ENCODE measurements at regions not wholly inside any gene's neighbourhood (a gene's known extent, or its start where the extent isn't known, plus 50 kb on each side); places are given as distances from the start of the nearest gene placed in this dataset.

DNA sequence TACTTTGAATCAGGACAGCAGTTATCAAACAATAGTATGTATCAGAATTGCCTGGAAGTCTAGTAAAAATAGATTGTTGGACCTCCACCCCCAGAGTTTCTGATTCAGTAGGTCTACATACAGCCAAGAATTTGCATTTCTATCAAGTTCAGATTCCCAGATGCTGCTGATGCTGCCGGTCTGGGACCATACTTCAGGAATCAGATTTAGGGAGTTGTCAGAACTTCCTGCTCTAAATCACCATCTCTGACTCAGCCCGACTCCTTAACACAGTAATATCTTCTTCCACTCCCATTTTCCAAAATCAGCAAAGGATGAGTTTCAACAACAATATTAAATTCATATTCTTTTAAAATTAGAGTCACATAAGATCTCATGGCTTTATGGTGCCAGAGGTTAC, 227.2 kb upstream of the TMEM161B start:
- peaks cover 10% of the 10 kb centered on the region for H3K27me3 ChIP-seq (ENCODE audit: insufficient read depth, low read length)
- H3K9me3 ChIP-seq (ENCODE audit: low read depth, low read length), result no peaks in the 10 kb centered on the region
- no peaks in the 10 kb centered on the region for H3K4me1 ChIP-seq (ENCODE audit: insufficient read depth, low read length)
- H3K4me3 ChIP-seq (ENCODE audit: low read length), result no peak overlapping the region

DNA sequence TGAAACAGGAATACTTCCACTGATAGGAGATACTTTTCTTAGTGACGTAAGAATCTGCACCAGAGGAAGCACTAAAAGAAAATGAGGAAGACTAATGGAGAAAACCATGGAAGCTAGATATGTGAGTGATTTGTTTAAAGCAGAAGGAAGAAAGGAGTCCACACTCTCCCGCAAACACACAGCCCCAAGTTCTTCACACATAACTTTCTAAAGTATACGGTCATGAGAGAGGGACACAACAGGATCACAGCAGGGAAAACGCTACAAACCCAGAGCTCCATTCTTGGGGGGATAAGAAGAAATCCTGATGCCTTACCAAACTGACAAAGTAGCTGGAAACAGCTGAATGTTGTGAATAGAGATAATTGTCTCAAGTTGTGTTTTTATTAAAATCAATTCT, 222.2 kb upstream of the TMEM161B start:
- Histone ChIP-seq H3K4me1 (ENCODE audit: insufficient read depth, low read length) (no peaks in the 10 kb centered on the region), H3K27me3 (ENCODE audit: insufficient read depth, low read length) (peaks cover 16% of the 10 kb centered on the region), H3K4me3 (ENCODE audit: low read length) (no peak overlapping the region), H3K9me3 (ENCODE audit: low read depth, low read length) (no peaks in the 10 kb centered on the region)

DNA sequence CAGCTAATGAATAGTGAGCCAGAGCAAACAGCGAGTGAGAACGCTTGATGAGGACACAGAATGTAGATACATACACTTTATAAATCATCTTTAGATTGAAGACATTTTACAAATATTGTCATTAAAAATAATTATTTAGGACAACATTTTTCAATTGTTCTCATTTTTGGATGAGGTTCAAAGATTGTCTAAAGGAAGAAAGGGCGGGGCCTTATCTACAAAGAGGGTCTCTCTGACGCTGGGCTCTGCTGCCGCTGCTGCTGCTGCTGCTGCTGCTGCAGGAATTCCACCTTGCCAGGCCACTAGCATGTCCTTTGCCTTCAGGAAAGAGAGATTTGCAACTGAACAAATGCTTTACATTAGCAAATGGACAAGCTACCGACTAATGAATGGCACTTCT, 220.7 kb upstream of the TMEM161B start:
- H3K9me3 ChIP-seq (ENCODE audit: low read depth, low read length), result no peaks in the 10 kb centered on the region
- peaks cover 16% of the 10 kb centered on the region for H3K27me3 ChIP-seq (ENCODE audit: insufficient read depth, low read length)
- H3K4me1 ChIP-seq (ENCODE audit: insufficient read depth, low read length), result no peaks in the 10 kb centered on the region
- H3K4me3 ChIP-seq (ENCODE audit: low read length), result no peak overlapping the region

DNA sequence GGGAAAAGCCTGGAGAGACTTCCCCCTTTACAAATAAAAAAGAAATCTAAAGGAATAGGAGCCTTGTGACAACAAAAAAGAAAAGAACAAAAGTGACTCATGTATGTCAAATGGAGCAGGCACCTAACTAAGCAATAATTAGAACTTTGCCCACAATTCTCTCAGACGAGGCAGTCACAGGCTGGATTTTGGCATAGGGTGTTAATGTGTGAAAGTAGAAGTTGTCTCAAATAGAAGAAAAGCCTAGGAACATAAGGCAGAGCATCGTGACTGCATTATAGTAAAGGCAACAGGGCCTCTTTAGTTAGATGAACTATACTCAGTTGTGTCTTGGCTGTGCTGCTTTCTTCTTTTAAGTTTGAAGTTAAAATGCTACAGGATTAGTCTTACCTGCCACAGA, 219.9 kb upstream of the TMEM161B start:
- Histone ChIP-seq H3K4me1 (ENCODE audit: insufficient read depth, low read length) (no peaks in the 10 kb centered on the region), H3K9me3 (ENCODE audit: low read depth, low read length) (no peaks in the 10 kb centered on the region), H3K4me3 (ENCODE audit: low read length) (no peak overlapping the region)

DNA sequence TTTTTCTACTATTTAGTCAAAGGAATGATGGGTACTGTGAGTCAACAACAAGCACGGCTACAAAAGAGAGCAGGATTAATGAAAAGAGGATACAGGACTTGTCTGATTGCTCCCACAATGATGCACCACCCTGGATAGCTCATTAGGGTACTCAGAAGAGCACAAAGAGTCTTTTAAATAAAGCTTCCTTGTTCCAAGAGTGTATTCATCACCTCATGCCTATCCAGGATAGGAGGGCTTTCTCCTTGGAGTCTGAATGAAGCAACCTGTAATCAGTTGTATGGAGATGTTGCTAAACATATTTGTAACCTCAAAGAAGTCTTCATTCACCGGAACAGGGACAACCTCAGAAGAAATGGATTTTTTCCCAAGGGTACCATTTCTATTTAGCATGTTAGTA, 219.5 kb upstream of the TMEM161B start:
- Histone ChIP-seq H3K9me3 (ENCODE audit: low read depth, low read length) (no peaks in the 10 kb centered on the region), H3K27me3 (ENCODE audit: insufficient read depth, low read length) (peaks cover 16% of the 10 kb centered on the region), H3K4me3 (ENCODE audit: low read length) (no peak overlapping the region), H3K4me1 (ENCODE audit: insufficient read depth, low read length) (no peaks in the 10 kb centered on the region)

More for the DNA sequence above, 219.9 kb upstream of the TMEM161B start:
- H3K27me3 ChIP-seq (ENCODE audit: insufficient read depth, low read length), result peaks cover 16% of the 10 kb centered on the region

DNA sequence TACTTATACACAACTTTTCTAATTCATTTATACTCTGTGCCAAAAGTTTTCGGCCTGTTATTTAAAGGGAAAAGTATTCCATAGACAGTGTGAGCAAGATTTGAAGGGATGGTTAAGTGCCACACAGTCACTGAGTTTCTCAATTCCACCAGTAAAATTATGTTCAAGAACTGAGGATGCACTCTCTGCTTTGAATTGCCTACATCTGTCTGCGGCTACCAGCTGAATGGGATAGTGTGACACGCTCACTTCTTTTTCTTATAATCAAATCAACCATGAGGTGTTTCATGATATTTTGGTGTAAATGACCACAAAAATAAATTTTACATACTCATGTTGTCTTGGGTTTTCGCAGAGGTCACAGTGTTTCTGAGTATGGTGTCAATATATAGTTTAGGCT, 218.4 kb upstream of the TMEM161B start:
- Histone ChIP-seq H3K9me3 (ENCODE audit: low read depth, low read length) (no peaks in the 10 kb centered on the region), H3K27me3 (ENCODE audit: insufficient read depth, low read length) (peaks cover 14% of the 10 kb centered on the region), H3K4me3 (ENCODE audit: low read length) (no peak overlapping the region), H3K4me1 (ENCODE audit: insufficient read depth, low read length) (no peaks in the 10 kb centered on the region)

DNA sequence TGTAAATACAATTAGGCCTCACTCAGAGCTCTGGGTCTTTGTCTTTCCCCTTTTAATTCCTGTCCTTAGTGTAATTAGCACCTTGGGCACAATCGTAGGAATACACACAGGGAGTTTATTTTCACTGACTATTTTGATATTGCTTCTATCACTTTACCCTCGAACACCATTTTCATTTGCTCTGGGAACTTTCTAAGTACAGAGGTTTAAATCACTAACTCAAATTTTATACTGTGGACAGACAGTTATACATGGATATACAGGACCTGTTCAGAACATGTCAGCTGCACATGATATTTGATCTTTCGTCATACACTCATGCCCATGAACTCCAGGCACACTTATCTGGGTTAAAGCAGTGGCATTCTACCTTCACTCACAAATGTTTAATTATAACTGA, 217.8 kb upstream of the TMEM161B start:
- peaks cover 12% of the 10 kb centered on the region for H3K27me3 ChIP-seq (ENCODE audit: insufficient read depth, low read length)
- no peaks in the 10 kb centered on the region for H3K4me1 ChIP-seq (ENCODE audit: insufficient read depth, low read length)
- no peaks in the 10 kb centered on the region for H3K9me3 ChIP-seq (ENCODE audit: low read depth, low read length)
- no peak overlapping the region for H3K4me3 ChIP-seq (ENCODE audit: low read length)

DNA sequence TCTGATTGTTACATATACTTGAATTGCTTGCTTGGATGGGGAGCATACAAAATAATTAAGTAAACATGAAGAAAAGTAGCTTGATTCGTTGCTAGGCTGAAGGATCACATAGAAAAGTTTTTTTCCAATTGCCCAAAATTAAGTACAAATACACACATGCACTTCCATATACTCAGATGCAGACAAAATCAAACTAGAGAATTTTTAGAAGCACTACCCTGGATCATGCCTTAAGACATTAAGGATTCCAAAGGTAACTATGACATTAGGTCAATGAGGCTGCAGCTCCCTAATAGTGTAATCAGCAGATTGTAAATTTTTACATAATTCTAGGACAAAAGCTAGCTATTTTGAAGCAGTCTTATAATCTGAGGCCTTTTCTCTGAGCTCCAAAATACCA, 216.9 kb upstream of the TMEM161B start:
- Histone ChIP-seq H3K9me3 (ENCODE audit: low read depth, low read length) (no peaks in the 10 kb centered on the region), H3K27me3 (ENCODE audit: insufficient read depth, low read length) (peaks cover 4% of the 10 kb centered on the region)

DNA sequence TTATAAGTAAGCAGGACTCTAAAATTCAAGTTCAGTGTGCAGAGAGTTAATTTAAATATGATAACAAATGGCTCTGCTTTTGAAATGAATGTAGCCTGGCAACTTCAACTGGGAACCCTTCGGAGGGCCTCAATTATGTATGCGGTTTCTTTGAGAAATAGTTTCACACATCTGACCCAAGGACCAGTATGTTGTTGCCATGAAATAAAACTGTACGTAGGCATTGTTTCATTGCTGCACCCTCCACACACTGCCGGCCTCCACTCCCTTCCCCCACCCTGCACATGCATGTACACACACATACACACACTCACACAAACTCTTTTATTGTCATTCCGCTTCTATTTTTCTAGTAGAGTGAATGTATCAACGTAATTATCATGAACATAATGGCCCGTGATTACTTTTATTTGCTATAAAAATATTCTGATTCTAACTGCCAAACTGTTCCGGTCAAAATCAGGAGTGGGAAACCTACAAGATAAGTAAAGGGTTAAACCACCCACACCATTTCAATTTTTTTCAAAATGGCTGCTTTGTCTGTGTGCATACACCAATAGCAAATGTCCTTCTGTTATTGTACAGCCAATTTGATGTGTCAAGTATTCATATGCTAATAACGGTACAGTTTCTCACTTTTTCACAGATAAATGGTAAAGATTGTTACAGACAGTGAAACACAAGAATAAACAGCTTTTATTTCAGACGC, 215.5 kb upstream of the TMEM161B start:
- Histone ChIP-seq H3K27me3 (ENCODE audit: insufficient read depth, low read length) (peaks cover 4% of the 10 kb centered on the region), H3K4me1 (ENCODE audit: insufficient read depth, low read length) (no peaks in the 10 kb centered on the region), H3K4me3 (ENCODE audit: low read length) (no peak overlapping the region), H3K9me3 (ENCODE audit: low read depth, low read length) (no peaks in the 10 kb centered on the region)

More for the DNA sequence above, 216.9 kb upstream of the TMEM161B start:
- Histone ChIP-seq H3K4me3 (ENCODE audit: low read length) (no peak overlapping the region), H3K4me1 (ENCODE audit: insufficient read depth, low read length) (no peaks in the 10 kb centered on the region)

DNA sequence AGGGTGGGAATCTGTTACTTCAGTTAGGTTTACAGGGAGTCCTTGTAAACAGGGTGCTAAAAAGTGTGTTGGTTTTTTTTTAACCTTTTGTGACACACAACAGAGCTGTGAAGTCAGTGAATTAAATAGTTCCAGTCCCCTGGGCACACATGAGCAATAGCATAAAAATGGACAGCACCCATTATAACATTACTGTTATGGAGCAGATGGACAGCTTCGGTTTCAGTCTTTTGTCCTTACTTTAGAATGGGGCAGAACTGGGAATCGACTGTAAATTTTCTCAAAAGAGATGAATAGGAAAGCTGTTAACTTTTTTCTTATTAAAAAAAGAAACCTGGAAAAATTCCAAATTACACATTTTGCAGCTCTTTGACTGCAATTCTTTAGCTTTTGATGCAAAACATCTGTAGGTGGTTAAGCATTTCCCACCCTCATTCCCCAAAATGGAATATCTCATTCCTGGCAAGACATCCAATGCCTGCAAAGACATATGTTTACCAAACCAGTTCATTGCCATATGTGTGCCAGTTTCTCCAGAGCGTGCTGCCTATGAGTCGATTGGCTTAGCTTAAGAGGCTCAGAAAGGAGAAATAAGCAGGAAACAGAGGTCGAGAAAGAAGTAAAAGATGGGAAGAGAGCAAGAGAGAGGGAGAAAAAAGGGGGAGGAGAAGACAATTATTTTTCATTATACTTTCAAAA, 212.3 kb upstream of the TMEM161B start:
- Histone ChIP-seq H3K4me3 (ENCODE audit: low read length) (no peak overlapping the region), H3K27me3 (ENCODE audit: insufficient read depth, low read length) (no peaks in the 10 kb centered on the region), H3K4me1 (ENCODE audit: insufficient read depth, low read length) (no peaks in the 10 kb centered on the region), H3K9me3 (ENCODE audit: low read depth, low read length) (no peaks in the 10 kb centered on the region)

DNA sequence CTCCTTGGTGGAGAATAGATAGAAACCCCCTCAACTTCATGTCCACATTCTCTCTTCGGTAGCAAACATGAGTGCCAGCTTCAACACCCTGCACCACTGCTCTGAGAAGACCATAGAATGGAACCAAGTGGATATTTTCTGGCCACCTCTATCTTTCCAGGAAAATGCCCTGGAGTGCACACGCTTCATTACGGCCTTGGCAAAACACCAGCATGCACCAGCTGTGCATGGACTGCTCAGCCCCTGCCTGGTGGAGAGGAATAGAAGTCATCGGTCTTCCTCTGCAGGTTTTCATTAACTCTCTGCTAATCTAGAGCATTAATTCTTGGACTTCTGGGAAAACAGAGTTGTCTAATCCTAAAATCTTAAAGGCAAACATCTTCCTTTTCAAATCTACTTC, 211.6 kb upstream of the TMEM161B start:
- Histone ChIP-seq H3K4me3 (ENCODE audit: low read length) (no peak overlapping the region), H3K27me3 (ENCODE audit: insufficient read depth, low read length) (no peaks in the 10 kb centered on the region), H3K9me3 (ENCODE audit: low read depth, low read length) (no peaks in the 10 kb centered on the region), H3K4me1 (ENCODE audit: insufficient read depth, low read length) (no peaks in the 10 kb centered on the region)

DNA sequence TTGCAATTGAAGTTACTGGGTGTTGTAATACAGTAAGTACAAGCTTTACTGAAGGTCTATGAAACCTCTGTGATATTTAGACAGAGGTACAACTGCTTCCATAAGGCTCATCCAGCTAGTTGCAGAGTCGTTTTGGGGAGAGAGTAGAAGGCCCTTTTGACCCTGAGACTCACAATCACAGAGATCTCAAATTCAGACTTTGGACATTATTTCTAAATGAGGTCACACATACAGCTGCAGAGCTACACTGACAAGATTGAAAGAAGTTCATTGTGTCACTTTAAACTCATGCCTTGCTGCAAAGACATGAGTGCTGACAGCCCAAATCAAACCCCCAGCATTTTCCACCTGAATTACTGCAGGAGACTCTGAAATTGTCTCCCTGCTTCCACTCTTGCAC, 205.9 kb upstream of the TMEM161B start:
- Histone ChIP-seq H3K4me3 (ENCODE audit: low read length) (no peak overlapping the region), H3K4me1 (ENCODE audit: insufficient read depth, low read length) (no peaks in the 10 kb centered on the region), H3K27me3 (ENCODE audit: insufficient read depth, low read length) (no peaks in the 10 kb centered on the region), H3K9me3 (ENCODE audit: low read depth, low read length) (no peaks in the 10 kb centered on the region)

DNA sequence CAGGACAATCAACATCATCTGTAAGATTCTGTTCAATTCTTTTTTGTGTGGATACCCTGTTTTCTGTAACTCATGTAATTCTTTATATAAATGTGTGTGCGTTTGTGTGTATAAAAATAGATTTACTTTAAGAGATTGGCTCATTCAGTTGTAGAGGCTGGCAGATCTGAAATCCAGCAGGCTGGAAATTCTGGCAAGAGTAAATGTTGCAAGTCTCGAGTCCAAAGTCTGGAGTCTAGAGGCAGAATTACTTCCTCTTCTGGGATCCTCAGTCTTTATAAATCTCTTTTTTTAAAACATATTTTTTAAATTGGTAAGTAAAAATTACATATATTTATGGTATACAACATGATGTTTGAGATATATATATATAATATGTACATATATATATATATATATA, 202.1 kb upstream of the TMEM161B start:
- no peaks in the 10 kb centered on the region for H3K4me1 ChIP-seq (ENCODE audit: insufficient read depth, low read length)
- H3K9me3 ChIP-seq (ENCODE audit: low read depth, low read length), result no peaks in the 10 kb centered on the region

DNA sequence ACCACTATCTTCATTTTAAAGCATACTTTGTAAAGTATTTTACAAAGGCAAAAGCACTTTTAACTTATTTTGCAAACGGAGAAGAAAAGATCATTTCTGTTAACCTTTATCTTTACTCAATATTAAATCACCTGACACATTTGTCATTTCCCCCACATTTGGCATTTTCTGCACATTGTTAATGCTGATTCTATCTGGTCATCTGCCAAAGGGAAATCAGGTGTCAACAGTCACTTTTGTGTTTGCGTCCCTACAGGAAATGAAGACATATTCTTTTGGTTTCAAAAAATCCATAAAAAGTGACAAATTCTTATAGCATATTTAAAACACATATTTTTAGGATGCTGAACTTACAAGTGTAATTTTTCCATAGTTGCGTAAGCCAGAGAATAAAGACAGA, 191.3 kb upstream of the TMEM161B start:
- no peaks in the 10 kb centered on the region for H3K4me1 ChIP-seq (ENCODE audit: insufficient read depth, low read length)
- H3K27me3 ChIP-seq (ENCODE audit: insufficient read depth, low read length), result no peaks in the 10 kb centered on the region
- H3K4me3 ChIP-seq (ENCODE audit: low read length), result no peak overlapping the region
- H3K9me3 ChIP-seq (ENCODE audit: low read depth, low read length), result no peaks in the 10 kb centered on the region

More for the DNA sequence above, 202.1 kb upstream of the TMEM161B start:
- no peaks in the 10 kb centered on the region for H3K27me3 ChIP-seq (ENCODE audit: insufficient read depth, low read length)
- no peak overlapping the region for H3K4me3 ChIP-seq (ENCODE audit: low read length)

DNA sequence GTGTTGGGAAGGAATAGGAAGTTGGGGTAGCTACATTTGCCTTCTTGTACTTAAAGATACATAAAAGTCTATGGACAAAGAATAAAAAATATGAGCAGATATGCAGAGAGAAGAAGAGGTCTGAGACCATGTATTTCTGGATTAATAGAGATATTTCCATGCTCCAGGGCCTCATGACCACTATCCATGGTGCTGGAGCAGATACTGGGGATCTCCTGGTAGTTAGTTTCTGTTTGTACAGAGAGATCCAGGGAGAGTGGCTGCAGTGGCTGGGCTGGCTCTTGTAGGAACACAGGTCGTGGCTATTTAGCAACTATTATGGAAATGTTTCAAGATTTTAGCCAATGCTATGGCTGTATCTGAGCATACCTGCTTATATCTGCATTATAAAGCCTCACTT, 184.2 kb upstream of the TMEM161B start:
- no peak overlapping the region for H3K4me3 ChIP-seq (ENCODE audit: low read length)
- H3K9me3 ChIP-seq (ENCODE audit: low read depth, low read length), result no peaks in the 10 kb centered on the region
- H3K4me1 ChIP-seq (ENCODE audit: insufficient read depth, low read length), result no peaks in the 10 kb centered on the region
- H3K27me3 ChIP-seq (ENCODE audit: insufficient read depth, low read length), result no peaks in the 10 kb centered on the region

DNA sequence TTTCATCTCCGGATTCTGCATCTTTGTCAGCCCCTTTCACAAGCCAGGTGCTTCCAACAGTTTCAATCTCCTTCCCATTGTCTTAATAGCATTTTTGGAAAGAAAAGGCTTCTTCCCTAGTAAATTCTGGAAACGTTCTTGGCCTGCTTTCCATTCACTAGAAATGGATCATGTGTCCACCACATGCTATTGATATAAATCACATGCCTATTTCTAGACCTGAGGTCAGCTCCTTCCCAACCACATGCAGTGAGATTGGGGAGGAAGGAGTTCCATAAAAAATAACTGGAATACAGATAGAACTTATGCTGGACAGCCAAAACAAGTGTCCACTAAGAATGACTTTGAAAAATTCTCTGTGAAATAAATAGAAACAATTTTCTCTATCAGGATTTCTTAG, 181.6 kb upstream of the TMEM161B start:
- no peaks in the 10 kb centered on the region for H3K4me1 ChIP-seq (ENCODE audit: insufficient read depth, low read length)
- H3K9me3 ChIP-seq (ENCODE audit: low read depth, low read length), result no peaks in the 10 kb centered on the region
- no peaks in the 10 kb centered on the region for H3K27me3 ChIP-seq (ENCODE audit: insufficient read depth, low read length)
- H3K4me3 ChIP-seq (ENCODE audit: low read length), result no peak overlapping the region
